ENCODE measurements at regions not wholly inside any gene's neighbourhood (a gene's known extent, or its start where the extent isn't known, plus 50 kb on each side); places are given as distances from the start of the nearest gene placed in this dataset.

DNA sequence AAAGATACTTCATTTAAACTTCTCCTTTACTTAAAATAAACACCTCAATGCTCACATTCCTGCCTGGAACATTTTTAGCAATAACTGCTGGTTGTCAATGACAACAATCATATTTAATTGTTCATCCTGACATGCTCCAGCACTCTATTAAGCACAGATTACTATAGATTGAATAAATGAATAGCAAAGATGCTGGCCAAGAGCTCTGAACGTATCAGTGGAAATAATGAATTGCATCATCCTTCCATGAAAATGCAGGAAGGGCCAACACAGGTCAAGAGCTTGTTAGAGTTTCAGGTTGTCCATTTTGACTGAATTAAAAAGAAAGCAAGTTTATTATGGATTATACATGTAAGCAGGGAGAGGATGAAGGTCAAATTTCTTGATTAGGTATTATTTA lies 994.0 kb downstream of the TSN start:
- no peak overlapping the region for H3K27ac ChIP-seq (ENCODE audit: low read depth in 1 of 2, low read length in 2 of 2)
- Mint-ChIP-seq H3K4me3 (no peak overlapping the region), H3K27me3 (ENCODE audit: low read depth in 3 of 3) (no peaks in the 10 kb centered on the region), H3K4me1 (peaks cover 18% of the 10 kb centered on the region), H3K9me3 (peaks cover 0 to 4% (median 2%) of the 10 kb centered on the region in 7 donors), H3K27ac (no peak overlapping the region), H3K36me3 (no peaks in the 10 kb centered on the region)
- no peak for DNase-seq
- no peaks in the 10 kb centered on the region for H3K9me3 ChIP-seq (replicated peaks in 1 of 2; ENCODE audit: control insufficient read depth in 1 of 2, insufficient read depth in 1 of 2, low read length in 2 of 2)
- H3K79me2 ChIP-seq (ENCODE audit: insufficient read depth, low read length): no peaks in the 10 kb centered on the region
- H3K4me3 ChIP-seq (replicated peaks in 1 of 3; ENCODE audit: low read depth in 2 of 3, low read length in 3 of 3): no peak overlapping the region
- H3K27me3 ChIP-seq (ENCODE audit: control insufficient read depth in 2 of 2, insufficient read depth in 2 of 2, low read length in 2 of 2): no peaks in the 10 kb centered on the region
- TF ChIP-seq, protein P1, sequence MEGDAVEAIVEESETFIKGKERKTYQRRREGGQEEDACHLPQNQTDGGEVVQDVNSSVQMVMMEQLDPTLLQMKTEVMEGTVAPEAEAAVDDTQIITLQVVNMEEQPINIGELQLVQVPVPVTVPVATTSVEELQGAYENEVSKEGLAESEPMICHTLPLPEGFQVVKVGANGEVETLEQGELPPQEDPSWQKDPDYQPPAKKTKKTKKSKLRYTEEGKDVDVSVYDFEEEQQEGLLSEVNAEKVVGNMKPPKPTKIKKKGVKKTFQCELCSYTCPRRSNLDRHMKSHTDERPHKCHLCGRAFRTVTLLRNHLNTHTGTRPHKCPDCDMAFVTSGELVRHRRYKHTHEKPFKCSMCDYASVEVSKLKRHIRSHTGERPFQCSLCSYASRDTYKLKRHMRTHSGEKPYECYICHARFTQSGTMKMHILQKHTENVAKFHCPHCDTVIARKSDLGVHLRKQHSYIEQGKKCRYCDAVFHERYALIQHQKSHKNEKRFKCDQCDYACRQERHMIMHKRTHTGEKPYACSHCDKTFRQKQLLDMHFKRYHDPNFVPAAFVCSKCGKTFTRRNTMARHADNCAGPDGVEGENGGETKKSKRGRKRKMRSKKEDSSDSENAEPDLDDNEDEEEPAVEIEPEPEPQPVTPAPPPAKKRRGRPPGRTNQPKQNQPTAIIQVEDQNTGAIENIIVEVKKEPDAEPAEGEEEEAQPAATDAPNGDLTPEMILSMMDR (IDR thresholded peaks at IDR 0.05): no peak
- H3K9ac ChIP-seq (ENCODE audit: insufficient read depth, low read length, poor library complexity, severe bottlenecking): no peak overlapping the region
- no peak overlapping the region for H2AFZ ChIP-seq (ENCODE audit: insufficient read depth, low read depth, low read length, poor library complexity, severe bottlenecking)
- intact Hi-C loops (cut with micrococcal nuclease): no loop called here
- H3K36me3 ChIP-seq (replicated peaks in 1 of 2; ENCODE audit: control insufficient read depth in 1 of 2, insufficient read depth in 2 of 2, low read length in 2 of 2): no peaks in the 10 kb centered on the region
- 29% methylated on average over 1 of the region's 1 CpG for WGBS (ENCODE audit: insufficient coverage)
- H4K20me1 ChIP-seq (ENCODE audit: insufficient read depth, low read length): no peaks in the 10 kb centered on the region
- H3K4me1 ChIP-seq (ENCODE audit: control insufficient read depth in 1 of 2, insufficient read depth in 2 of 2, low read length in 2 of 2): peaks cover 6 to 14% of the 10 kb centered on the region in 2 donors
- H3K4me2 ChIP-seq (replicated peaks; ENCODE audit: extremely low read depth, low read length, poor library complexity, severe bottlenecking): no peak overlapping the region

DNA sequence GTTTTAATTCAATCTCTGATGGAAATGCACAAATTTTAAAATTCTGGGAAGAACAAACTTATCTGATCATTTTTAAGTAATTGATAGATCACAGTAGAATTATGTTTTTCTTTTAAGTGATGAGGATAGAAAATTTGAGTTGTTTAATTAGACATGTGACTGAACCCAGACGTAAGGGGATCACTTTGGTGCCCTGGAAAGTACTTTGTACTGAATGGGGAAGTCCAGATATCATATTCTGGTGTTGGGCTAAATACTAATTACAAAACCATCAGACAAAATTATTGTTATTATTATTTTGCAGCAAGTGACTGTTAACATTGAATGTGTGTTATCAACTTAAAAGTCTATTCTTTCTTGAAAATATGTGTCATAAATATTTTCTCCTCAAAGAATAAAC lies 994.6 kb downstream of the TSN start:
- Mint-ChIP-seq H3K9me3 (peaks cover 0 to 4% (median 2%) of the 10 kb centered on the region in 7 donors), H3K27ac (no peak overlapping the region), H3K4me1 (peaks cover 23% of the 10 kb centered on the region), H3K4me3 (no peak overlapping the region), H3K27me3 (ENCODE audit: low read depth in 3 of 3) (no peaks in the 10 kb centered on the region), H3K36me3 (no peaks in the 10 kb centered on the region)
- no peak for DNase-seq
- Histone ChIP-seq H2AFZ (ENCODE audit: insufficient read depth, low read depth, low read length, poor library complexity, severe bottlenecking) (no peak overlapping the region), H3K4me3 (replicated peaks in 1 of 3; ENCODE audit: low read depth in 2 of 3, low read length in 3 of 3) (no peak overlapping the region), H4K20me1 (ENCODE audit: insufficient read depth, low read length) (no peaks in the 10 kb centered on the region), H3K9me3 (replicated peaks in 1 of 2; ENCODE audit: control insufficient read depth in 1 of 2, insufficient read depth in 1 of 2, low read length in 2 of 2) (no peaks in the 10 kb centered on the region), H3K27me3 (ENCODE audit: control insufficient read depth in 2 of 2, insufficient read depth in 2 of 2, low read length in 2 of 2) (no peaks in the 10 kb centered on the region), H3K79me2 (ENCODE audit: insufficient read depth, low read length) (no peaks in the 10 kb centered on the region), H3K4me2 (replicated peaks; ENCODE audit: extremely low read depth, low read length, poor library complexity, severe bottlenecking) (no peak overlapping the region), H3K9ac (ENCODE audit: insufficient read depth, low read length, poor library complexity, severe bottlenecking) (no peak overlapping the region), H3K36me3 (replicated peaks in 1 of 2; ENCODE audit: control insufficient read depth in 1 of 2, insufficient read depth in 2 of 2, low read length in 2 of 2) (no peaks in the 10 kb centered on the region), H3K4me1 (ENCODE audit: control insufficient read depth in 1 of 2, insufficient read depth in 2 of 2, low read length in 2 of 2) (peaks cover 6 to 21% of the 10 kb centered on the region in 2 donors), H3K27ac (ENCODE audit: low read depth in 1 of 2, low read length in 2 of 2) (no peak overlapping the region)
- TF ChIP-seq, protein P1 (IDR thresholded peaks at IDR 0.05): no peak
- intact Hi-C loops (cut with micrococcal nuclease): no loop called here
- WGBS (ENCODE audit: insufficient coverage): no CpG with 5 or more reads among the region's 1 CpG
